GM21529 (cell line): ENCODE measurements at regions not wholly inside any gene's neighbourhood (a gene's known extent, or its start where the extent isn't known, plus 50 kb on each side); places are given as distances from the start of the nearest gene placed in this dataset.

Experiments
- ATAC-seq: cut with Tn5 transposase; IDR thresholded peaks from one replicate; pipeline ENCODE4 v1.9.1; 2021; ENCODE audit not compliant: unreplicated experiment

- ATAC-seq, result peak; percentile 93
Measured at GRCh38 chr6:127641905-127642304, 64.9 kb downstream of the C6orf58 start.
